SK-N-MC (cell line): ENCODE measurements at regions not wholly inside any gene's neighbourhood (a gene's known extent, or its start where the extent isn't known, plus 50 kb on each side); places are given as distances from the start of the nearest gene placed in this dataset.

Experiments
- EZH2 ChIP-seq: fragments of 200-600 bp; sonication (generic); IDR thresholded peaks from one replicate; pipeline ENCODE4 v1.6.1; 2017; ENCODE audit warnings: antibody characterized with exemption
- FOXP2 ChIP-seq: optimal IDR thresholded peaks from 2 replicates; pipeline ENCODE3; 2011; ENCODE audit warnings: mild to moderate bottlenecking, moderate library complexity; ENCODE audit not compliant: insufficient read depth; ENCODE audit errors: extremely low read length, control extremely low read depth
- POLR2AphosphoS5 ChIP-seq: IDR thresholded peaks from 2 replicates; pipeline ENCODE4 v1.6.1; 2012; ENCODE audit warnings: mild to moderate bottlenecking, low read depth, low read length, borderline replicate concordance

- TF ChIP-seq EZH2 (no peak), POLR2AphosphoS5 (no peak), FOXP2 (no peak)
These were observed 63.7 kb upstream of the CD99 start for GRCh38 chrX:2627272-2627867.
